Kasumi-1 (cell line): ENCODE measurements at regions not wholly inside any gene's neighbourhood (a gene's known extent, or its start where the extent isn't known, plus 50 kb on each side); places are given as distances from the start of the nearest gene placed in this dataset.
"Not testable (repeated sequence)": the region's sequence is repeated elsewhere in the genome, so short reads cannot be mapped to it uniquely, and the experiment has no call there.

ENCODE experiments used
- DNase-seq, 2 experiments: peaks; one replicate each; lab custom pipeline; 2025; lab: John Stamatoyannopoulos, UW

DNA sequence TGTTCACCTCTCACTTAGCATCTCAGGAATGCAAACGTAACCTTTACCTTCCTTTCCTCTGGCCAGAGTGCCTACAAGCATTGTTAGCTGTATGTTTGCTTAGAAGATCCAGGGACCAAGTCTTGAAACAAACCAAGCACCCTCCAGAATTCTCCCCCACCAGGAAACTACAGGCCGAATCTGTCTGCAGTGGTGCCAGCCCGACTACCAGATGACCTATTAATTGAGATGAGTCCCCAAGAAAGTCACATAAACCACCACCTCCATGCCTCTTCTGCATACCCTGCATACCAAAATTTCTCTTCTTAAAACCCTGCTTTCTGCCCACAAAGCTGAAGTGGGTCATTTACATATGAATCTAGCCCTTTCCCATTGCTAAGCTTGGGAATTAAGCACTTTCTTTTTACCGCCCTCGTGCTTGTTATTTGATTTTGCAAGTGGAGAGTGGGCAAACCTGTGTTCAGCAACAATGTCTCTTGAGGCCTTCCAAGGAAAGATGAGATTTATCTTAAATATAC lies 1239.1 kb downstream of the CDH12 start:
- DNase-seq, result no peak

DNA sequence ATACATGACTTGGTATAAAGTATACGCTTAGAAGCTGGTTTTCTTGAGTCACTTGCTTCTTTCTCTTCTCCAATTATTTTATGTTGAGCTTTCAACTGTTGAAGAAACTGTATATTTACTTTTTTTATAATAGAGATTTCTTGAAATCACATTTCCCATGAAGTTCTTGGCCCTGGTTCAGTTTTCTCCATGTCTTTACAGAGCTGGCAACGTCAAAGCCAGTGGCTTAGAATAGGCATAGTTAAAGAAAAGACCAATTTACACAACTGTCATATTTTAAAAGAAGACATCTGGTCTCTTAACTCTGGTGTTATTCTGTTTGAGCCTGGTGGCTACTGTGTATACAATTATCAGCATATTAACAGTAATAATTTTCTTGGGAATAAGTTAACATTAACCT lies 1249.3 kb downstream of the CDH12 start:
- DNase-seq, result no peak

DNA sequence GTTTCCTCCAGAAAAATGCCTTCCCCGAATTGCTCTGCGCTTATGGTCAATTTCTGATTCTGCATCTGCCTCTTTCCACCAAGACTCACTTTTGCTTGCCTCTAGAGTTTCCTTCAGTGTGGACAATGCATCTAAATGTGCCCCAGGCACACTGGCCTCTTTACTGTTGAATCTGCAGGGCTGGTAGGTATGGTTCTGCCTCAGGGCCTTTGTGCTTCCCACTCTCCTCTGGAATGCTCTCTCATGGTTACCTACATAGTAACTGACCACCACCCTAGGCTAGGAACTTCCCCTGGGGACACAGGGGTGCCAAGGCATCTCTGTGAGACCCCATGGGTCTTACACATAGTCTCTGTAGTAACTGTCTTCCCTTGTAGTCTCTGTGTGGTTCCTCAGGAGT lies 1258.6 kb downstream of the CDH12 start:
- no peak for DNase-seq

DNA sequence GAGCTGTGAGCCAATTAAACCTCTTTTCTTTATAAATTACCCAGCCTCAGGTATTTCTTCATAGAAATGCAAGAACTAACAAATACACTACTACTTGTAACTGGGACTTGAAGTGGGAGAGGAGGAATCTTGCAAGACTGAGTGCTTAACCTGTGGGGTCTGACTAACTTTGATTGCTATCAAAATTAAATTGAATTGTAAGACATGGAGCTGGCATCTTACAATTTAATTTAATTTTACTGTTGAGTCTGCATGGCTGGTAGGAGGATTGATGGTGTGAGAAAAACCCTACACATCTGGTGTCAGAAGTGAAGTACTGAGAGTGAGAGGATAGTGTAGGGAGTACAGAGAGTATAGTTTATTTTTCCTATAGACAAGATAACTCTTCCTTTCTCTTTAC lies 1259.9 kb downstream of the CDH12 start:
- DNase-seq, result no peak

DNA sequence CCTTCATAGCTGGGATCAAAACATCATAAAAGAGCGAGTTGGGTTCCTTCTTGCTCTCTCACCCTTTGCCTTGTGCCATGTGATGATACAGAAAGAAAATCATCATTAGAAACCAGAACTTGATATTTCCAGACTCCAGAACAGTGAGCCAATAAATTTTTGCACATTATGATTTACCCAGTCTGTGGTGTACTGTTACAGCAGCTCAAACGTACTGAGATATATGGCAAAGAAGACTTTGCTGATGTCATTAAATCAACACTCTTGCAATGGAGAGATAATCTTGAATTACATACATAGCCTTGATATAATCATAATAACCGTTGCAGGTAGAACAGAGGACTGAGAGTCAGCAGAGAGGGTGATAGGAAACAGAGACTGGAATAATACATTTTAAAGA lies 1271.6 kb downstream of the CDH12 start:
- no peak for DNase-seq

DNA sequence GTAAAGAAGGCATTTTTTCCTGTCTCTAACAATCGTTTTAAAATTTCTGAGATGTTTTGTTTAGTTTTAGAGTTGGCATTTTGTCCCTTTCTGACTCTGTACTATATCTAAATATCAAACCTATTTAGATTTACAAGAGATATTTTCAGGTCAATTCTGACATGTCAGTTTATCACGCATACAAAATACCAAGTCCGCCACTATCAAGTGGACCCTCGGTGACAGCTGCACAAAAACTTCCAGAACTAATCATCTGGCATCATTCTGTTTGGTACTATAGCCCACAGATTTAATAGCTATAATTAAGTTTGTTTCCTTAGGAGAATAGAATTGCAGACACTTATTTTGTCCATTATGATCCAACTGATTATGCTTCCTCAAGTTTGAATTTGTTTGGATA lies 1278.2 kb downstream of the CDH12 start:
- no peak for DNase-seq

DNA sequence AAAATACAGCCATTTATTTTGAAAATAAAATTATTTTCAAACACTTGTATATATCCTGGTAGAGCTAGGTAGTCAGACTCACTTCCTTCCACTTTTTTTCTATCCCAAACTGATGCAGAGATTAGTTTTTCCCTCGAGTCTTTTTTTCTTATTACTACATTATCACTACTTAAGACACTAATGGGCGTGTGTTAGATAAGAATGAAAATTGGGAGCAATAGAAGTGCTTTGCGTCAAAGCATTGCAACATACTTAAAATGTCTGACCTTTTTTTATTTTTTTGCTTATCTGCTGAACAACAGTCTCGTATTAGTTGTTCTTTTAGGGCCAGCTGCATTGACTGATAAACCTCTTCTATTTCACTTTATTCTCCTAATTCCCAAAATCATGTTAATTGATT lies 1278.7 kb downstream of the CDH12 start:
- no peak for DNase-seq

DNA sequence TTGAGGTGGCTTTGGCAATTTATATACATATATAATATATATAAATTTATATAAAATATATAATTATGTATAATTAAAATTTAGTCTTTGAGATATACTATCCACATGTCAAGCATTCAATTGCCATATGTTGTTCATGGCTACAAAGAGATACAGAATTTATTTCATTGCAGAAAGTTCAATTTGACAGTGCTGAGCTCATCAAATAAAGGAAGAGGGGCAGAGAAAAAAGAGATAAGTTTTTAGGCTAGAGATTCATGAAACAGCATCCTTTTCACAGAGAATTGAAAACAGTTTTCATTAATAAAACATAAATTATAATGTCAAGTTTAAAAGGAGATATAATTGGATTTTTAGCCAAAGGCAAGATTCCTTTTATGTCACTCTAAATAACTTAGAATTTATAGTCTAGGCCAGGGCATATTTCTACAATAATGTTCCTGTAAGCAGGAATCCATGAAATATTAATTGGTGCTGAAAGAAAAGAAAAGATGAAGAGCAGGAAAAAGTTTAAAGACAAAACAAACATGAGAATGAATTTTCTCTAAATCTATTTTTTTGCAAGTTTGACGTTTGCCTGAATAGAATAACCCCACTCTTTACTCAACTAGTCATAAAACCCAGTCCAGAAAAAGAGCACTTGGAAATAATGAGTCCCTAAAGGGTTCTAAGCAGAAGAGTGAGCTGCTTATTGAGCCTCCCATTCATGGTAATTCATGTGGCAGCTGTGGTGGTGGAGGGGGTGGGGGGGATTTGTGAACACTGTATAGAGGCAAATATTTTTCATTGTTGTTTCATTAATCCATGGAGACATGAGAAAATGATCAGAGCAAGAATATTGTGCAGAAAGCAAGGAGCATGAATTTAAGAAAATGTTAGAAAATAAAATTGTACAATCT lies 1279.5 kb downstream of the CDH12 start:
- DNase-seq, result no peak

DNA sequence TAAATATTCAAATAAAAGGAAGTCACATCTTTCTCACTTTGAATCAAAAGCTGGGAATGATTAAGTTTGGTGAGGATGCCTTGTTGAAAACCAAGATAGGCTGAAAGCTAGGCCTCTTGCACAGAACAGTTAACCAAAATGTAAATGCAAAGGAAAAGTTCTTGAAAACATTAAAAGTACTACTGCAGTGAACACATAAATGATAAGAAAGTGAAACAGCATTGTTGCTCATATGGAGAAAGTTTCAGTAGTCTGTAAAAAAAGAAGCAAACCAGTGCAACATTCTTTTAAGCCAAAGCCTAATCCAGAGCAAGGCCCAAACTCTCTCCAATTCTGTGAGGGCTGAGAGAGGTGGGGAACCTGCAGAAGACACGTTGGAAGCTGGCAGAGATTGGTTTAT lies 1281.9 kb downstream of the CDH12 start:
- not testable (repeated sequence) for DNase-seq

DNA sequence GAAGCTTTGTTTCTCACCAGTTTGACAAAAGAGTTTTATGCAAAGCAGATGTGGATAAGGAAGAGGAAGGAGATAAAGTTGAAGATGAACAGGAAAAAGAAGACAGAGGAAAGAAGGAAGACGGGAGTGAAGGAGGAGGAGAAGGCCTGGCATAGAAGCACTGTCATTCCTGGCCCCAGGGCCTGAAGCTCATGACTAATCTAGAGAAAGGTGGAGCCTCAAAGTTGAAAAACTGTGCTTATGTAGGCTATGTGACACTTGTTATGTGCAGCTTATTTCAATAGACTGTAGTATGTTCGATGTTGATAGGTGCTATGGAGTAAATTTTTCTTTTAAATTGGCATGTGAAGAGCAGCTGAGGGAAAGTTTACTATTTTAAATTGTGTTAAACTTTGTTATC lies 1294.0 kb downstream of the CDH12 start:
- not testable (repeated sequence) for DNase-seq

DNA sequence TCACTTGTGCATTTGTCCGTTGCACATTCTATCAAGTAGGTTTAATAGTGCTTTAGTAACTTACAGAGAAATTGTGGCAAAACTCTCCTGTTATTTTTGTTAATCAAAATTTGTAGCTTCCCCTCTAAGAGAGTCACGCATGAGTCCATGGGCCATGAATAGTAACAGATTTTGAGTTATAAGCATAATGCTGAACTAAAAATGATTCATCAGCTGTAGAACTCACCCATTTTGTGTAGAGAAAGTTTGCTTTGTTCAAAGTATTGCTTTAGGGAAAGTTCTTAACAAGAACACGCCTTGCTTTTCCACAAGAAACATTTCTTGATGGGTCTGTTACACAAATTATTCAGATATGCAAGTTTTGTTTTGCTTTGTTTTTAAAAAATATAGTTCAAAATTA lies 1300.9 kb downstream of the CDH12 start:
- DNase-seq, result not testable (repeated sequence)

DNA sequence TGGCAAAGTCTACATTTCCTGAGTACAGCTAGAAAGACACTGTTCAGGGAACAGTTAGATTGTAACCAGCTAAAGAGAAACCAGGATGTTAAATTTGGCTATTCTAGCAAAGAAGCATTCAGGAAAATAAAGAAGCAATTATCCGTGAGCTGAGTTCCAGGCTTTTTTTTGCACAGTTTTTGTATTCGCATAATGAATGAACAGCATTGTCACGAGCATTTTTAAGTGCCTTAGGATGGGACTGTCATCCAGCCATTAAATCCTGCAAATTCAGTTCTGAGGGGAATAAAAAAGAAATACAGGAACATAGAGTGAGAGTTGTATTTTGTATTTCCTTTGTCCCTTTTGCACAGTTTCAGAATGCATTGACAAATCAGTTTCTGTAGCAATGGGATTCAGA lies 1302.2 kb downstream of the CDH12 start:
- DNase-seq, result not testable (repeated sequence)

DNA sequence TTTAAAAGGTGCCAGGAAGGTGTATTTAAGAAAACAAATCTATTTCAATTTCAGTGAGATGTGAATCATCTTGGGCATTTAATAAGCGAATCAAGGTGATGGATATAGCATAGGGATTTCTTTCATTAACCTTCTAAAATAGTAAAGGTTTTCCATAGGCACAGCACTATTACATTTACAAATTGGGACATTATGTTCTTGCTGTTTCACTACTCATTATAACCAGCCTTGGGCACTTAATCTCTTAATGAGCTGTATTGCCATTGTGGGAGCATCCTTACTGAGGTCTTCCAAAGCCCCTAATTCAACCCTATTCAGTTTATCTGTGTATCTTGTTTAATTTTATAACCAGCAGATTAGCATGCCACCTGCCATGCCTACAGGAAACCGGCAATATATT lies 1305.5 kb downstream of the CDH12 start:
- not testable (repeated sequence) for DNase-seq

DNA sequence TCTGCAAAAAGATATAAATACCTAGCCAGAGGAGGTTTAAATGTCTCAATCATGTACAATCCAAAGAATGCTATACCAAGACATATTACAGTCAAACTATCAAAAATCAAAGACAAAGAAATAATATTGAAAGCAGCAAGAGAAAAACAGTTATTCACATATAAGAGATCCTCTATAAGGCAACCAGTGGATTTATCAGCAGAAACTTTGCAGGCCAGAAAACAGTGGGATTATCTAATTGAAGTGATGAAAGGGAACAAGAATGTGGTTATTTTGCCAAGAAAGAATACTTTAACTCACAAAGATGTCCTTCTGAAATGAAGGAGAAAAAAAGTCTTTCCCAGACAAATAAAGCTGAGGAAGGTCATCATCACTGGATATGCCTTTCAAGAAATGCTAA lies 1318.0 kb downstream of the CDH12 start:
- not testable (repeated sequence) for DNase-seq

DNA sequence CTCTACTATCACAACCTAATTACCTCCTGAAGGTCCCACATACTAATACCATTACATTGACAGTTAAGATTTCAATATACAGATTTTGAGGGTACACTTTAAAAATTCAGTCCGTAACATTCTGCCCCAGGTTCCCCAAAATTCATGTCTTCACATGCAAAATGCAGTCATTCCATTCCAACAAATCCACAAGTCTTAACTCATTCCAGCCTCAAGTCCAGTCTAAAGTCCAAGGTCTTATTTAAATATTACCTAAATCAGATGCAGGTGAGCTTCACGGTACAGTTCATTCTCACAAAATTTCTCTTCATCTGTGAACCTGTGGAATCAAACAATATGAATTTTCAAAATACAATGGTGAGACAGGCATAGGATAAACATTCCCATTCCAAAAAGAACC lies 1332.0 kb downstream of the CDH12 start:
- DNase-seq, result not testable (repeated sequence)

DNA sequence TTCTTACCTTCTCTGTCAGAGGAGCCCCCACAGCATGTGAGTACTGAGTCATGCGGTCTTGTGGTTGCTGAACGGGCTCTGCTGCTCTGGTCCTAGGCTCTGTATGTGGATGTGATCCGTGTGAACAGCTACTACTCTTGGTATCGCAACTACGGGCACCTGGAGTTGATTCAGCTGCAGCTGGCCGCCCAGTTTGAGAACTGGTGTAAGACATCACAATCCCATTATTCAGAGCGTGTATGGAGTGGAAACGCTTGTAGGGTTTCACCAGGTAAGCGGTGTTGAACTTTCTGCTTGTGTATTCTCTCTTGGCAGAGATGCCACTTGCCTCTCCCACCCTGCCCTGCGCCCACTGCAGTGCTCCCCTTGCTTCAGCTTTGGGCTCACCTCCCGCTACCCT lies 1356.2 kb downstream of the CDH12 start:
- DNase-seq, result not testable (repeated sequence)

DNA sequence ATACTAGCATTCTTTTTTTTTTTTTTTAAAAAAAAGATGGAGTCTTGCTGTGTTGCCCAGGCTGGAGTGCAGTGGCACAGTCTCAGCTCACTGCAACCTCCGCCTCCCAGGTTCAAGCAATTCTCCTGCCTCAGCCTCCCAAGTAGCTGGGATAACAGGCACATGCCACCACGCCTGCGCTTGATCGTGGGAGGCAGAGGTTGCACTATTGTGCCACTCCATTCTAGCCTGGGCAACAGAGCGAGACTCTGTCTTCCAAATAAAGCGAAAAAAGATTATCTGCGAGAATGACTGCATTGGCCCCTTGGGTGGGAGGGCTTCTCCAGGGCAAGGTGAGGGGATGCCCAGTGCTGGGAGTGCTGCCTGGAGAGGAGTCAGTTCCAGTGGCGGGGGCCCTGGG lies 1357.1 kb downstream of the CDH12 start:
- DNase-seq, result not testable (repeated sequence)

DNA sequence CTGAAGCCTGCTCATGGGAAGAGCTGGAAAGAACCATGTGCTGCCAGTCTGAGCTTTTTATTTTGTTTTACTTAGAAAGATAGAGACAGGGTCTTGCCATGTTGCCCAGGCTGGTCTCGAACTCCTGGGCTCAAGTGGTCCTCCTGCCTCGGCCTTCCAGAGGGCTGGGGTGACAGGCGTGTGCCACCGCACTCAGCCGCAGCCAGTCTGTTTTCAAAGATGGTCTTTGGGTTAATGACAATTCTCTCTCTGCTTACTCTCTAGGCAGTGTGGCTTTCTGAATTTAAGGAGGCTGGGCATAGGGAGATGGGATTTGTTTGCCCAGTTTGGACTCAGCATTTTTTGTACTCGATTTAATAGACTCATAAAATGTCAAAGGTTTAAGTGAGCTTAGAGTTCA lies 1357.9 kb downstream of the CDH12 start:
- not testable (repeated sequence) for DNase-seq

DNA sequence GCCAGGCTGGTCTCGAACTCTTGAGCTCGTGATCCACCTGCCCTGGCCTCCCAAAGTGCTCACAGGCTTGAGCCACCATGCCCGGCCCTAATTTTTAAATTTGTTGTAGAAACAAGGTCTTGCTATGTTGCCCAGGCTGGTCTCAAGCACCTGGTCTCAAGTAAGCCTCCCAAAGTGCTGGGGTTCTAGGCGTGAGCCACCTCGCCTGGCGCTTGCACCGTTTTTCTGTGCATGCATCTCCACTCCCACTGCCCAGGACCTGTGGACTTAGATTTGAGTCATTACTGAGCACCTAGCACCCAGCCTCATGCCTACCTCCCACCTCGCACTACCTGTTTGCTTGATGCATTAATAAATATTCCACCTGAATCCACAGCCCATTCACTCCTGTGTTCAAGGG lies 1359.1 kb downstream of the CDH12 start:
- not testable (repeated sequence) for DNase-seq

DNA sequence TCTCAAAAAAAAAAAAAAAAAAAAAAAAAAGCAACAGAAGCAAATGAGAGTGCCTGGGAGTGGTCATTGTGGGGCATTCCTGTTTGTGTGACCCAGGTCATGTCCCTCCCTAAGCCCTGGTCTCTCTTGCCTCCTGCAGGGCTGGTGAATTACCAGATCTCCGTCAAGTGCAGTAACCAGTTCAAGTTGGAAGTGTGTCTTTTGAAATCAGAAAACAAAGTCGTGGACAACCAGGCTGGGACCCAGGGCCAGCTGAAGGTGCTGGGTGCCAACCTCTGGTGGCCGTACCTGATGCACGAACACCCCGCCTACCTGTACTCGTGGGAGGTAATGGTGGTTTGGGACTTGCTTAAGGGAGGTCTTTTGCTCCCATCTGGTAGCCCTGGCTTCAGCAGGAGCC lies 1362.0 kb downstream of the CDH12 start:
- DNase-seq, result not testable (repeated sequence)

DNA sequence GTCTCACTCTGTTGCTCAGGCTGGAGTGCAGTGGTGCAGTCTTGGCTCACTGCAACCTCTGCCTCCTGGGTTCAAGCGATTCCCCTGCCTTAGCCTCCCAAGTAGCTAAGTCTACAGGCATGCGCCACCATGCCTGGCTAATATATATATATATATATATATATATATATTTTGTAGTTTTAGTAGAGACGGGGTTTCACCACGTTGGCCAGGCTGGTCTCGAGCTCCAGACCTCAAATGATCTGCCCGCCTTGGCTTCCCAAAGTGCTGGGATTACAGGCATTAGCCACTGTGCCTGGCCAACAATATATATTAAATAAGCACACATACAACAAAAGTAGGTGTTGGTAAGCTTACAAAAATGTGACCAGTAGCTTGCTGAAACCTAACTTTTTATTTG lies 1364.3 kb downstream of the CDH12 start:
- not testable (repeated sequence) for DNase-seq

DNA sequence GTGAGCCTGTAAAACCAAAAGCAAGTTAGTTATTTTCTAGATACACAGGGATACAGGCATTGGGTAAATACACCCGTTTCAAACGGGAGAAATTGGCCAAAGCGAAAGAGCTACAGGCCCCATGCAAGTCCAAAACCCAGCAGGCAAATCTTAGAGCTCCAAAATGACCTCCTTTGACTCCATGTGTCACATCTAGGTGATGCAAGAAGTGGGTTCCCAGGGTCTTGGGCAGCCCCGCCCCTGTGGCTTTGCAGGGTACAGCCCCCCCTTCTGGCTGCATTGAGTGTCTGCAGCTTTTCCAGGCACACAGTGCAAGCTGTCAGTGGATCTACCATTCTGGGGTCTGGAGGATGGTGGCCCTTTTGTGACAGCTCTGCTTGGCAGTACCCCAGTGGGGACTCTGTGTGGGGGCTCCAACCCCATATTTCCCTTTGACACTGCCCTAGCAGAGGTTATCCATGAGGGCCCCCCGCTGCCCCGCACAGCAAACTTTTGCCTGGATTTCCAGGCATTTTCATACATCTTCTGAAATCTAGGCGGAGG lies 1367.6 kb downstream of the CDH12 start:
- not testable (repeated sequence) for DNase-seq

DNA sequence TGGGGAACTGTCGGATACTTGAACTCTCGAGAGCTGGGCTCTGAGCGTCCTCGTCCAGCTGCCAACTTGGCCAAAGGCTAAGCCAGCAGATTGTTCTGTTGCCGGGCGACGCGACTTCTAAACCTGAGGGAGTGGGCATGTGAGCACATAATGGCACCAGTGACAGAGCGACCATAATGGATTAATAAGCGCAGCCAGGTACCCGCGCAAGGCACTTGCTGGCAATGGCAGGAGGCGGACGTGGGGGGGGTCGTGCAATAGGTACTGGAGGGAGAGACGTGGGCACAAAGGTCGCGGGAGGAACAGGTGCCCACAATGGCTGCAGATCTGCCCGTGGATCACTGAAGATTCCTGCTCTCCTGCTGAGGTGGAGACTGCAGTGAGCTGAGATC lies 1368.7 kb downstream of the CDH12 start:
- DNase-seq, result not testable (repeated sequence)
